SU-DHL-6 (cell line): ENCODE measurements at regions not wholly inside any gene's neighbourhood (a gene's known extent, or its start where the extent isn't known, plus 50 kb on each side); places are given as distances from the start of the nearest gene placed in this dataset.

Experiments used
- EZH2phosphoT487 ChIP-seq: fragments of 200-600 bp; sonication (generic), shearing (Covaris generic); conservative IDR thresholded peaks from 2 replicates; pipeline ENCODE4 v1.6.1; 2018; ENCODE audit warnings: mild to moderate bottlenecking, antibody characterized with exemption, low read length, moderate library complexity, mixed read lengths
- TF ChIP-seq, protein P1 (sequence below): fragments of 200-600 bp; sonication (generic); IDR thresholded peaks from one replicate; pipeline ENCODE4 v1.5.1; 2017; ENCODE audit warnings: antibody characterized with exemption, mild to moderate bottlenecking, low read length, moderate library complexity; ENCODE audit not compliant: insufficient read depth, poor library complexity, severe bottlenecking

DNA sequence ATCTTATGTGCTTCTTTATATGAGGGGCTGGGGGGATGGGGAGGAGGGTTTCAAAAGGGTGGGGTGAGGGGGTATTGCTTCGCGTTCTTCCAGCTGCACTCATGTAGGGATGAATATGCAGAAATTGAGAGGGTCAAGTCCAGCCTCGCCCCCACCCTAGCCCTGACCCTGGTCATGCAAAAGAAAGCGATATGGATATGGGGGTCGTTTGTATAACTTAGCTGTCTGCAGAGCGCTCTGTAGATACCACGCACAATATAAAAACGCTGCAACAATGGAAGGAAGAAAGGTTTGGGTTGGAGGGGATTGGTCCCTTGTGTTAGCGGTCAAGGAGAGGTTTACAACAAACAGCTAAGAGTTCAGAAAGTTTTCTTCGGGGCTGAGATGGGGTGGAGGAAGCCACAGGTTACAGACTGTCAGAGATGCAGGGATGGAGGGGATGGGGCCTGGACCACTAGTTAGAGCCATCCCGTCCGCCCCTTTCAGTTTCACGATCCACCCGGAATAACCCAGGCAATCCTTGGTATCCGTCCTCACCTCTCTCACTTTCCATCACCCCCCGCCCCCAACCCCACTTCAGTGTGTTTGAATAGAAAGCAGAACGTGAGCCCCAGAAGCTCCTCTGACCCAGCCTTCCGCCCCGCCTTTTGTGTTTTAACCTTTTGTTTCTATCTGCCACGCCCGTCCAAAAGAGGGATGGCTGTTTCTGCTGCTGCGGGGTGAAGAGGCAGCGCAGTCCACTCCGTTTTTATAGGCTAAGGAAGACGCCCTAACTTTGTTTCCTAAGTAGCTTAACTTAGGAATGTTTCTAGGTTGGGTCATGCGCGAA, 73.5 kb downstream of the SOX4 start:
- TF ChIP-seq, protein P1, sequence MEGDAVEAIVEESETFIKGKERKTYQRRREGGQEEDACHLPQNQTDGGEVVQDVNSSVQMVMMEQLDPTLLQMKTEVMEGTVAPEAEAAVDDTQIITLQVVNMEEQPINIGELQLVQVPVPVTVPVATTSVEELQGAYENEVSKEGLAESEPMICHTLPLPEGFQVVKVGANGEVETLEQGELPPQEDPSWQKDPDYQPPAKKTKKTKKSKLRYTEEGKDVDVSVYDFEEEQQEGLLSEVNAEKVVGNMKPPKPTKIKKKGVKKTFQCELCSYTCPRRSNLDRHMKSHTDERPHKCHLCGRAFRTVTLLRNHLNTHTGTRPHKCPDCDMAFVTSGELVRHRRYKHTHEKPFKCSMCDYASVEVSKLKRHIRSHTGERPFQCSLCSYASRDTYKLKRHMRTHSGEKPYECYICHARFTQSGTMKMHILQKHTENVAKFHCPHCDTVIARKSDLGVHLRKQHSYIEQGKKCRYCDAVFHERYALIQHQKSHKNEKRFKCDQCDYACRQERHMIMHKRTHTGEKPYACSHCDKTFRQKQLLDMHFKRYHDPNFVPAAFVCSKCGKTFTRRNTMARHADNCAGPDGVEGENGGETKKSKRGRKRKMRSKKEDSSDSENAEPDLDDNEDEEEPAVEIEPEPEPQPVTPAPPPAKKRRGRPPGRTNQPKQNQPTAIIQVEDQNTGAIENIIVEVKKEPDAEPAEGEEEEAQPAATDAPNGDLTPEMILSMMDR = no peak
- no peak for TF ChIP-seq EZH2phosphoT487
